ENCODE measurements at regions not wholly inside any gene's neighbourhood (a gene's known extent, or its start where the extent isn't known, plus 50 kb on each side); places are given as distances from the start of the nearest gene placed in this dataset.
"Not testable (repeated sequence)": the region's sequence is repeated elsewhere in the genome, so short reads cannot be mapped to it uniquely, and the experiment has no call there.

DNA sequence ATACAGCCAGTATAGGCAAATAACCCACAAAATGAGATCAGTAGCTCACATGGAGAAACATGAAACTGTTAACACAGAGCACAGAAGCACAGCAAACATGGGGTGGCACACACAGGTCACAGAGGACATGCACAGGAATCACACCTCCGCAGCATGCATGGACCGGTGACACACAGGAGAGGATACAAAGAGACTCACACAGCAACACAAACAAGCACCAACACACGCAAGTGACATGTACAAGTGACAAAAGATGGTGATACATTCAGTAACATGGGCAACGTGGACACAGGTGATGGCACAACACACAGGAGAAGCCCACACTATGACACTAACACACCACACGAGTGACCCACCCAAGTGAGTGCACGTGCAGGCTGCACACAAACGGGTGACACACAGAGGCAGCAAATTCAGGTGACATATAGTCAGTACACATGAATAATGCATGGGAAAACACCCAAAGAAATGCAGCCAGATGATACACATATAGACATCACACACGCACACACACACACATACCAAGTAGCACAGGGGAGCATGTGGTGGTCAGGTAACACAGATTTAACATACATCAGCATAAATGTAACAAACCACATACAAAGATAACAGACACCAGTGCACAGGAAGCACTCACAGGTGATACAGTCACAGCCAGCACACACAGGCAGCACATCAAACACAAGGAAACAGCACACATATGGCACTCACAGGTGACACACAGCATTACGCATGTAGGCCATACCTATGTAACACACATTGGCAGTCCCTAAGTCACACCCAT lies 216.0 kb upstream of the SFSWAP start:
- no peak for DNase-seq

DNA sequence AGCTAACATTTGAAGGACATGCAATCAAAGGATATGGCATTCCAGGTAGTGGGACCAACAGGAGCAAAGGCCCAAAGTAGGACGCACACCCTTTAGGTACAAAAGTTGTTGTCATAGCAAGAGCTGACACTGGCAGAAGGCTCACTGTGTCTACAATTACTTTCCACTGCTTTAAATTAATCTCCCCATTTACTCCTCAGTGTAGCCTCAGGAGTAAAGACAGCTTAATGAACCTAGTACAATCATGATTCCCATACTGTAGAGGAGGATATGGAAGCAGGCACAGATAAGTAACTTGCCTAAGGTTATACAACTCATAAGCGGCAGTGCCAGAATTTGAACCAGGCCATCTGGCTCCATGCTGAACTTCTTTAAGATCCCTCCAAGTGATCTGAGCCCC lies 212.9 kb upstream of the SFSWAP start:
- no peak for DNase-seq

DNA sequence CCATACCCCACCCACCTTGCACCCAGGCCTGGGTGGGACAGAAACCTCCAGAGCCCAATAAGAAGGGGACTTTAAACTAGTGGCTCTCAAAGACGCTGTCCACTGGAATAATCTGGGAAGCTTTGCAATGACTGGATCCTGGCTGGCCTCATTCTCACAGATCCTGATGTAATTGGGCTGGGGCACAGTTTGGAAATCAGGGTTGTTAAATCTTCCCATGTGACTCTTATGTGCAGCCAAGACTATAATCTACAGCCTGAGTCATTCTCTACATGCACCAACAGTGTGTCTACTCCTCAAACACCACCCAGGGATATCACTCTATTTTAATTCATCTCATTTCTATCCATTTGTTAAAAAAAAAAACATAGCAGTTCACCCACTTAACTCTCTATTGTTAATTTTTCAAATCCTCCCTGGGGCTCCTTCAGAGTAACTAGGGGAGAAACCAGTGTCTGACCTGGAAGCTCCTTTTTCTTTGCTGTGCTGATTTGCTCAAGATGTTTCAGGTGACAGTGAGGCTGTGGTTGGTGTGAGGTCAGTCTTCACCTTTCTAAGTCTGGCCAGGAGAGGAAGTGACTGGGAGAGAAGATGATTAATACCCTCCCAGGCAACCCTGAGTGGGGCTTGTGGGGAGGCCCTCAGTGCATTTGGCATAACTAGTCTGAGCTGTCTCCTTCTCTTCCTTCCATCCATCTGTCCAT lies 211.6 kb upstream of the SFSWAP start:
- no peak for DNase-seq

DNA sequence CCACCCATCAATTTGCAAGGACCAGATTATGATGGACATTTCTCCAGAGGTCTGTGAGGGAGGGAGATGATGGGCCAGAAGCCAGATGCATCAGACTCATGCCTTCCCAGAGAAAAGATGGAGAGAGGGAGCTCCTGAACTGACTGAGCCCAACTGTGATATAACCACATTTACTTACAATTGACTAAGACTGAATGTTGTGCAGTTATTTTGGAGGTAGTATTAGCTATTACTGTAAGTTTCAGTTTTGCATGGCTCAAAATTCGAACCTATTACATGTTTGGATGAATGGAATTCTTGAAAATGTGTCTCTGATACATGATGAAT lies 211.1 kb upstream of the SFSWAP start:
- no peak for DNase-seq

DNA sequence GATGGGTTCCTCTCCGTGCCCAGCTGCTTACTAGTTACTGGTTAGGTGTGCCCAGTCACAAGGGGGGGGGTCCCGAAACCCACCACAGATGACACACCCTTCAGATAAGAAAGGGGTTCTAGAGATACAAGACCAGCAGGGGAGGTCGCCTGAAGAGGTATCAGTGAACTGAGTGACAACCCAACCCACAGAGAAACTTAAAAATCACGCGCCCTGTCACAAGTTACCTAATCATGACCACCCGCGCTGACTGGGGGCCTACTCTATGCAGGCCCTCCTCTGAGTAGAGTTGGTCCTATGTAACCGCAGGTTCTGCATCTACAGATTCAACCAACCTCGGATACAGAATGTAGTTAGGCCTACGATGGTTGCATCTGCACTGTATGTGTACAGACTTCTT lies 210.3 kb upstream of the SFSWAP start:
- no peak for DNase-seq

DNA sequence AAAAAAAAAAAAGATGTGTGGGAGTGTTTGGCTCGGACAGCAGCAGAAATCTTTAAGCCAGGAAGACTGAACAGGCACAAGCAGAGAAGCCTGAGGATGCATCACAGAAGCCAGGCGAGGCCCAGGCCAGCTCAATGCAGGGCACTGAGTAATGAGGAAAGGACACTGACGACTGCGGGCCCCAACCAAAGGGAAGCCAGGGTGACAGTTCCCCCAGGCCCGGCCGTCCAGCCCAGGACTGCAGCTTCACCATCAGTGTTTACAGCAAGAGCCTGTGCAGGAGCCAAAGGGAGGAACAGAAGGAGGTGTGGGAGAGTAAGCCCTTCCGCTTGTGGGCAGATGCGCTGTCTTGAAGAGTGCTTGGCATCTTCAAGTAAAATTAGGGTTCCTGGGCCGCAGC lies 205.3 kb upstream of the SFSWAP start:
- DNase-seq = no peak

DNA sequence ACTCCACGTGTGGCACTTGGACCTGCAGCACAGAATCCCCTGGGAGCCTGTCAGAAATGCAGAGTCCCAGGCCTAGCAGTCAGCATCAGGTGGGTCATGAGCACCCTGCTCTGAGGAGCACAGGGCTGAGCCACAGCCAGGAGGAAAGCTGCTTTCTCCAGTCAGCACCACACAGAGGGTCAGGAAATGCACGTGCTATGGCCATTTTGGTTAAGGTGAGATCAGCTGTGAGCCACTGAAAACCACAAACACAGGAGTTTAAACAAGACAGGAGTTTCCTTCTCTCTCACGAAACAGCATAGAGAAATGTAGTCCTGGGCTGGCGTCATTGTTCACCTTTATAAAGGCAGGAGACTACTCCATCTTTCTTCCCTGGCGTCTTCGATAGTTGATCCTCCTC lies 204.5 kb upstream of the SFSWAP start:
- no peak for DNase-seq

DNA sequence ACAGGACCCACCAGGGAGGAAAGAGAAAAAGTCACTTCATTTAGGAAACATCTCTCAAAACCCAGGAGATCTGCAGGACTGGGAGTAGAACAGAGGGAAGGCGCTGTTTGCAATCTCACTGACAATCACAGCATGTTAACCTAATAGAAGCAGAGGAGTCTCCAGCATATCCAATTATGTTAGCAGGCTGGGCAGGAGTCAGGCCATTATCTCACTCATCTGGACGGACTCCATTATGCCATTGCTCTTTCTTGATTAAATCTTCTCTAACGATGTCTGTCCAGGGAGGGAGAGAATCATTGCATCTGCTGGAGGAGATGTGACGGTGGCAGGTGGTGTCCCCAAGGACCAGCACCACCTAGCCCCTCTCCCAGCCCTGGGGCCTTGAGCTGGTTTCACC lies 203.8 kb upstream of the SFSWAP start:
- DNase-seq = no peak

DNA sequence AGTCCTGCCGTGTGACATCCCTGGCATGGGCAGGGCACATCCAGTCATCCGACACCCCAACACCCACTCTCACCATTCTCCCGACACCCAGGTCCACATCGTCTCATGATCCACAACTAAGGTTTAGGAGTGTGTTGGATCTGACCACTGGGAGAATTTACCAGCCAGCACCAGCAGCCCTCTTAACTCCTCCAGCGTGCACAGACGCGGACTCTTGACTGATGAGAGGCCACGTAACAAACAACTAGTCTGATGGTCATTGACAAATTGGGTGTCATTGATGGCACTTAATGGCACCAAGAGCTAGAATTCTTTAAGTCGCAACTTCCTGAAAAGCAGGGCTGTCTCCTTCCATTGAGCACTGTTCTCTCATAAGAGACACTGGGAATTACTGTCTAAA lies 203.0 kb upstream of the SFSWAP start:
- DNase-seq = no peak

DNA sequence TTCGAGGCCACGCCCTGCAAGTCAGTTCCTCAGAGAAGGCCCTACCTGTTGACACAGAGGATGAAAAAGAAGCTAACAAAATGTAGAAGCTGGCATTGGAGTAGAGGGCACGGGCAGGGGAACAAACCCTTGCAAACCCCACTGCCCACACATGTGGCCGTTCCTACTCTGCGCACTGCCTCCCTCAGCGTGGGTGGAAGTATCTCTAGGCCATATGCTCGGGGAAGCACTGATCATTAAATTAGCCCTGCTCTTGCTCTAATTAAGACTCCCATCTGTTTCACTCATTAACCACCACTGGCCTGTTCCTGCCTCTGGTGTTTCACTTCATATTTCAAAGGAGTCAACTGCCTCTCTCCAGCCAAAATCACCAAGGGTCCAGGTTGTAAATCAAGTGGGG lies 201.2 kb upstream of the SFSWAP start:
- DNase-seq = no peak

DNA sequence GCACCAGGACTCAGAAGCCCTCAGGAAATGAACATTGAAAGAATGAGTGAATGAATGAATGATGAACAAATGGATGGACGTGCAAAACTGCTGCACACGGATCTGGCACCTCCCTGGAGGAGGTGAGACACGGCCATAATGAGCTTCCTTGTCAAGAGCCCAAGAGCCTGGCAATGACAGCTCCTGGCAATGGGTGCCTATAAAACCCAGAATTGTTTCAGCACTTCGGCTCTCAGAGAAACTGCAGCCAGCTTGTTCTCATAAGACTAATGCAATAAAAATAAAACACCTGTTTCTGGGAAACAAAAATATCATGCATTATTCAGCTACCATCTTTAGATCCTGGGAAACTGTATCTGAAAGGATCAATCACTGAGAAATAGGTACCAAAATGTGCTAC lies 200.5 kb upstream of the SFSWAP start:
- no peak for DNase-seq

DNA sequence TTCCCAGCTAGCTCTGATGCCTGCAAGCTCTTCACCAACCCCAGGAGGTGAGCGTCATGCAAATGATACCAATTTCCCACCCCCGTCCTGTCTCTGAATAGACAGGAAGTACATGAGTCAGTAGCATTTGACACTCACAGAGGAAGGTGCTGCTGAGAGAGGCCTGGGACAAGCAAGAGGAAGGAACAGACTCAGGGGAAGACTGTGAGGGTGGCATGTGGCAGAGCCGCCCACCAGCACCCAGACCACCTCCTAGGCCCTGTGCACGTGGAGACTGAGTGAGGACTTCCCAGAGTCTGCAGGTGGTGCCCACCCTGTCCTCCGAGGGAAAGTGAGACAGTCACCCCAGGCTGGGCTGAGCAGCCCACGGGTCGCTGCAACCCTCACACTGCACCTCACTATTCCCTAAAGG lies 199.5 kb upstream of the SFSWAP start:
- DNase-seq = peak; percentile 58

DNA sequence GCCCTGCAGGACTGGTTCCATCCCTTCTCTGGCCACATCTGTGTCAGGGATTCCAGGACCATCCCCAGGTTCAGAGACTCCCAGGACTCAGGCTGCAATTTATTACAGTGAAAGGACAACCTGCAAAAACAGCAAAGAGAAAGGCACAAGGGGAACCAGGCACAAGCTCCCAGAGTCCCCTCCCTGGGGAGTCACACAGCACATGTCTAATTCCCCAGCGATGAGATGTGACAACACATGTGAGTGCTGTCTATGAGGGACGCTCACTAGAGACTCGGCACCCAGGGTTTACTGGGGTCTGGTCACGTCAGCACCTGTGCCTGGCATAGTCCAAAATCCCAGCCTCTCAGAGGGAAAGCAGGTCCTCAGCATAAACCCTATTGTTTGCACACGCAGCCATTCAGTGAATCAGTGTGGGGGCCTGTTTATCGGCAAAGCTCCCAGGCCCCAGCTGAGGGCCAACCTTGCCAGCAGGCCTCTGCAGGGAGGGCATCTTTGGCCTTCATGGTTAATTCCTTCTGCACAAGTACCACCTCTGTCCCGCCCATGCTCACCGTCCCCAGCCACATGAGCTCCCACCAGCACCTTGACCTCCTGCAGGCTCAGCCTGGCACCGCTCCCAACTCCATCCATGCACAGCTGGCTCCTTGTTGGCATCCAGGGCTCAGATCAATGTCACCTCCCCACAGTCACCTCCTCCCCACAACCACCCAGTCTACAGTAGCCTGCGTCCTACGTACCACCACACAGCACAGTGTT lies 198.9 kb upstream of the SFSWAP start:
- no peak for DNase-seq

DNA sequence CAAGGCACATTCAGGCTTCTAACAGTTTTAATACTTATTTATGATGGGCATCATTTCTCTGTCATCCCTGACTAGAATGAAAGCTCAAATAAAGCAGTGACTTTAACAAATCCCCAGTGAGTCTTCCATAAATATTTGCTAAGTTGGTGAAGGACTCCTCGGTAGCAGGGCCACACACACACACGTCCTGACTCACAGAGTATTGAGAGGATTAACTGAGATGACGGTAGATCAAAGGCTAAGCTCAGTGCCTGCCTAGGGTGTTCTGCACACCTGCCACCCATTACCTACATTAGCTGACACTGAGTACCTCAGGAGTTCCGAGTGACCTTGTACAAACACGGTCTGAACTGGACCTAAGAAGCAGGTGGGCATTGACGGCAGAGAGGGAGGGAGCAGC lies 197.3 kb upstream of the SFSWAP start:
- no peak for DNase-seq

DNA sequence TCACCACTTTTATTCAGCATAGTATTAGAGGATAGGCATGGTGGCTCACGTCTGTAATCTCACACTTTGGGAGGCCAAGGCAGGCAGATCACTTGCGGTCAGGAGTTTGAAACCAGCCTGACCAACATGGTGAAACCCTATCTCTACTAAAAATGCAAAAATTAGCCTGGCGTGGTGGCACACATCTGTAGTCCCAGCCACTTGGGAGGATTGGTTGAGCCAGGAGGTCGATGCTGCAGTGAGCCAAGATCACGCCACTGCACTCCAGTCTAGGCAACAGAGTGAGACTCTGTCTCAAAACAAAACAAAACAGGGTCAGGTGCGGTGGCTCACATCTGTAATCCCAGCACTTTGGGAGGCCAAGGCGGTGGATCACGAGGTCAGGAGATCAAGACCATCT lies 190.3 kb upstream of the SFSWAP start:
- DNase-seq = not testable (repeated sequence)

DNA sequence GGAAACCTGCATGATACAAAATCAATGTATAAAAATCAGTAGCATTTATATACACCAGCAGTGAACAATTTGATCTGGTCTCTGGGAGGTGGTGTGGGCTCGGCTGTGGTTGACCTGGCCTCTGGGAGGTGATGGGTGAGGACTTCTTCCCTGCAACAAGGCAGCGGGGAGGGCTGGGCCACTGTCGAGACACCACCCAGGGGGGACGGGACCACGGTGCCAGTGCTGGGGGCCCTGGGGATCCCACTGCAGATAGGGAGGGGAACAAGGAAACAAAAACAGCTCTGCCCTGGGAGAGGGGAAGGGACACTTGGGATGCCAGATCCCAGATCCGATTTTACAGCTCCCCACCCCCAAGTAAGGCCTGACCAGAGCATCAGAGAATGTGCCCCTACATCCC lies 189.6 kb upstream of the SFSWAP start:
- DNase-seq = no peak

DNA sequence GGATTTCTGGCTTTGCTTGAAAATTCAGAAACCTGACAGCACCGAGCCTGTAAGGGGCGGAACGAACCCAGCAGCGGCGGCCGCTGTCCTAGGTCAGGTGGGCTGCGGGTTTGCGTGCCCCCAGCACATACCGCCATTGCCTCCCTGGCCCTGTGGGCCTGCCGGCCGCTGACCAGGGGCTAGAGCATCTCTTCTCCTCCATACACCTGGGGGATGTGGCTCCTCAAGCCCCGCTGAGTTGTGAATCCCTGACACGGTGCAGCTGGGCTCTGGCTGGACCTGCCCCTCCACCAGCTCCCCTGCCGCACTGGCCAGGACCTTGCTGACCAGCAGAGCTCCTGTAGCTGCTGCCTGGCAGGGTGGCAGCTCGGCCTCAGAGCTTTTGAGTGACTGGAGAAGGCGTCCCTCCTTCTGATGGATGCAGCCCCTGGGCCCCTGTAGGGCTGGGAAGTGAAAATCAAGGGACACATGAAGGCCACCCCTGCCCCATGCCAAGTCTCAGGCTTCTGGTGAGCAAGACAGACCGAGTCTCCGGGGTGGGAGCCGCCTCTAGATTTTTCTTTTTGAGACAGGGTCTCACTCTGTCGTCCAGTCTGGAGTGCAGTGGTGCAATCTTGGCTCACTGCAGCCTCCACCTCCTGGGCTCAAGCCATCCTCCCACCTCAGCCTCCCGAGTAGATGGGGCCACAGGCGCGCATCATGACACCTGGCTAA lies 184.9 kb upstream of the SFSWAP start:
- no peak for DNase-seq

DNA sequence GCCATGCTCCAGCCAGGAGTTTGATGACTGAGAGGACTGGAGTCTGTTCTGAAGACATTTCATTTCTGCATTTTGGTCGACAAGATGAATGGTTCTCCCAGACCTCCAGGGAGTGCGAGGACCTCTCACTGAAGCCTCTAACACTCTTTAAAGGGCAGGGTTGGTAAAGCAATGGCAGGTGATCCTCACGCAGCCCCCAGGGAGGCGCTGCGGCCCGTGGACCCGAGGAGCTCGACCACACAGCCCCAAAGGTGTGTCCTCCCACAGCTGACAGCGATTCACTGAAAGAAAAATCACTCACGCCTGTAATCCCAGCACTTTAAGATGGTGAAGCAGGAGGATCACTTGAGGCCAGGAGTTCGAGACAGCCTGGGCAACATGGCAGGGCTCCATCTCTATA lies 183.8 kb upstream of the SFSWAP start:
- DNase-seq = no peak

DNA sequence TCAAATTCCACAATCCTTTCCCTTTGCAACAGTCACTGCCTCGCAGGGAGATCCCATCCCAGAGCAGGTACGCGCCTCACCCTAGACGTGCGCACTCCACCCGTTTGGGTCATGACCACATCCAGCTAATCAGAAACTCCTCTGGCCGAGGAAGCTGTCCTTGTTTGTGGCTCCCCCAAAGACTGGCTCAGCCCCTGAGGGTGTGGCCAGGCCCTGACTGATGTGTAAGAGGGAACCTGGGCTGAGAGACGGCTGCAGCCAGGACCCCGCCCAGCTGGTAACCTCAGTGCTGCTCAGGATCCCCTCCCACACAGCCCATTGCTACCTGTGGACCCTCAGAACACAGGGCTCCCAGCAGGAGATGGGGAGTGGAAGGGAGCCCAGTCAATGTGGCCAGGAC lies 183.2 kb upstream of the SFSWAP start:
- DNase-seq = no peak

DNA sequence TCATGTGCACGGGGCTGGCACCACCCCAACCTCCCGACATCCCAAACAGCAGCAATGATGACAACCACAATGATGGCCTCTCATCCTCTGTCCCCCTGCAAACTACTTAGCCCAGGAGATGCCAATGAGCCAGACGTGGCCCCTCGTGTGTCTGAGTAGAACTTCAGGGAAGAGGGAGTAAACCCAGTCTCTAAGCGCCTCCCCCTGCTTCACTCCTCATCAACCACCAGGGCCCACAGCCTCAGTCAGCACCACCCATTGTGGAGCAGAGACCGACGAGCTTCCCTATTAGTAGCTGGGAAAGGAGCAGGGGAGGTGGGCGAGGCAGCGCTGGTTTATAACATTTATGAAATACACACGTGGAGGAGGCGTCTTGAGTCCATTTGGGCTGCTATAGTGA lies 182.7 kb upstream of the SFSWAP start:
- no peak for DNase-seq

DNA sequence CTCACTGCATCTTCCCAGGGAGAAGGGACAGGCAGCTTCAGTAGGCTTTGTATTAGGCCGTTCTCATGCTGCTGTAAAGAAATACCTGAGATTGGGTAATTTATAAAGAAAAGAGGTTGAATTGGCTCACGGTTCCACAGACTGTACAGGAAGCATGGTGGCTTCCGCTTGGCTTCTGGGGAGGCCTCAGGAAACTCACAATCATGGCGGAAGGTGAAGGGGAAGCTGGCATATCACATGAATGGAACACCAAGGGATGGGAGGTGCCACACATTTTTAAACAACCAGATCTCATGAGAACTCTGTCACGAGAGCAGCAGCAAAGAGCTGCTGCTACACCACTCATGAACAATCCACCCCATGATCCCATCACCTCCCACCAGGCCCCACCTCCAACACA lies 182.2 kb upstream of the SFSWAP start:
- no peak for DNase-seq

DNA sequence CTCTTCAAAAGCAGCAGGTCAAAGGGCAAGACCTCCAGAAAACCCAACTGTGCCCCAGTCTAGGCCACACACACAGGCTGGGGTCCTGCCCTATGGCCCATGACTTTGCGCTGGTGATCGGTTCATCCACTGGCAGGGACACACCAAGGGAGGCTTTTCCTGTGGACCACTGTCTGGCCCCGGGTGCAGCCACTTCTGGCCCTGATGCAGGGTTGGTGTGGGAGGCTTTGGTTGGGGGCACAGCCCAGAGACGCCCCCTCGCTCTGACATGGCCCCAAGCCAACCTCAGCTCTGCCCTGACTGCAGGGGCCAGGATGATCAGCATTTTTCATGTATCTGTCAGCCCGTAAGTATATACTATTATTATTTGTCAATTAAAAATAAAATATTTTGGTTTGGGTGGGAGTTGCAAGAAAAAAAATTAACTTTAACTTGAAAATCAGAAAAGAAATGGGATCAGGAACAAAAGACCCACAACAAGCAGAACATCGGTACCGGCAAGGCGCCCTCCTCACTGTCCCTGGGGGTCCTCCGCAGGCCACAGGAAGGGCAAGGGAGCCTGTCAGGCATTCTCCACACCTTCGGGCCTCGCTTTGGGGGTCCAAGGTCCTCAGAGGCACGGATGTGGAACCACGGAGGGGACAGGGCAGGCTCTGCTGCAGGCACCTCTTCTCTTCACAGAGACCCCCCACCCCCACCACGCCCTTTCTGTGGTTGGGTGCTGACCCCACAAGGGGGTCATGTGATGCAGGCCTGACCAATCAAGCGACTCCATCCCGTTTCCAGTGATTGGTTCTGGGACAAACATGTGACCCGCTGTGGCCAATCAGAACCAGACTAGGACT lies 181.5 kb upstream of the SFSWAP start:
- no peak for DNase-seq

DNA sequence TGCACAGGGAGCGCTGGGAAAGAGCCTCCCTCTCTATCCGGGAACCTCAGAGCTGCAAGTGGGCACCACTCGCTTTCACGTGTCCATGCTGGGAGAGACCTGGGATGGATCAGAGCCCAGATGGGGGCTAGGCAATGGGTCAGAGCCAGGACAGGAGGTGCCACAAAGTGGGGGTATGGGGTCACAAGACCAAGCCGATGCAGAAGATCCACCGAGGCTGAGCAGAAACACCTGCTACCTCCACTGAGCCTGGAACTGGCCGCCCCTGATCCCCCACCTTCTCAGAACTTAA lies 180.9 kb upstream of the SFSWAP start:
- DNase-seq = no peak

Measured in CD4-positive, alpha-beta T cell treated with Interleukin-21 for 1 hour (primary cell).